ENCODE measurements at regions not wholly inside any gene's neighbourhood (a gene's known extent, or its start where the extent isn't known, plus 50 kb on each side); places are given as distances from the start of the nearest gene placed in this dataset.

DNA sequence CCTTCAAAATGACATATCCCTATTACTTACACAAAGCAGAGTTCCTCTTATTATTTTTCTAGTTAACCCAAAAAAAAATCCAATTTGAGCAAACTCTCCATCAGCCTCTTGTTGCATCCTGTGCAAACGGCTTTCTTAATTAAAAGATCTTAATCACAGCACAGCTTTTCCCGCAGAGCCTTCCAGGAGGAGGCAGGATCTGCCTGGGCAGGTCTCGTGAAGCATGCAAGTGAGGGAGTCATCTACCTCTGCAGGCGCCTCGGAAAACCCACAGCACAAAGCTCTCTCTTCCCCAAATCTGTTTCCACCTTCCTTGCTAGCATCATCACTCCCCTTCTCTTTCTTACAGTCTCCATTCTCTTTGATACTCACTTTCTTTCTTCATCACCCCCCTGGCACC, 100.4 kb downstream of the EN1 start:
- TF ChIP-seq CTCF (IDR thresholded peaks at IDR 0.05; ENCODE audit: insufficient read depth, low read length, poor library complexity, severe bottlenecking) (no peak), EZH2phosphoT487 (conservative IDR thresholded peaks at IDR 0.05; ENCODE audit: low read length) (no peak)

Data from SU-DHL-6 (cell line).